ENCODE measurements at regions not wholly inside any gene's neighbourhood (a gene's known extent, or its start where the extent isn't known, plus 50 kb on each side); places are given as distances from the start of the nearest gene placed in this dataset.

- Histone ChIP-seq H3K4me1 (ENCODE audit: insufficient read depth) (no peaks in the 10 kb centered on the region), H3K27ac (ENCODE audit: low read depth) (no peak overlapping the region), H3F3A (replicated peaks; ENCODE audit: low read depth) (no peaks in the 10 kb centered on the region), H3K27me3 (ENCODE audit: insufficient read depth) (no peaks in the 10 kb centered on the region), H2AFZ (no peak overlapping the region), H3K36me3 (ENCODE audit: insufficient read depth) (no peaks in the 10 kb centered on the region), H3K4me3 (no peak overlapping the region), H3K9me2 (ENCODE audit: insufficient read depth) (no peaks in the 10 kb centered on the region), H3K4me2 (no peak overlapping the region), H3K79me2 (replicated peaks; ENCODE audit: insufficient read depth) (no peaks in the 10 kb centered on the region), H4K20me1 (replicated peaks; ENCODE audit: insufficient read depth) (no peaks in the 10 kb centered on the region)
- peaks cover 2% of the 10 kb centered on the region; the same call in 2 of the 3 replicates for H3K4me1 Mint-ChIP-seq
- ATAC-seq, result no peak
- H3K36me3 Mint-ChIP-seq (ENCODE audit: low read depth), result no peaks in the 10 kb centered on the region
- H3K27me3 Mint-ChIP-seq (ENCODE audit: insufficient read depth, low read depth, poor library complexity), result no peaks in the 10 kb centered on the region
- H3K4me3 Mint-ChIP-seq, result no peak overlapping the region
- DNase-seq (ENCODE audit: low spot score), result no peak
- H3K27ac Mint-ChIP-seq, result no peak overlapping the region
- no peaks in the 10 kb centered on the region for H3K9me3 Mint-ChIP-seq
- no peak for TF ChIP-seq CREB1 (CRISPR knock-in tag; IDR thresholded peaks at IDR 0.05; ENCODE audit: low read depth)
- TF ChIP-seq STAT1 (IDR thresholded peaks at IDR 0.05; ENCODE audit: unreplicated experiment), result no peak
- TF ChIP-seq REST (IDR thresholded peaks at IDR 0.05; ENCODE audit: unreplicated experiment), result no peak
- TF ChIP-seq ETS1 (IDR thresholded peaks at IDR 0.05), result no peak
- TF ChIP-seq CTCF (conservative IDR thresholded peaks at IDR 0.05; ENCODE audit: low read depth in 2 of 2), result no peak
- no peak for TF ChIP-seq EZH2phosphoT487 (IDR thresholded peaks at IDR 0.05; ENCODE audit: unreplicated experiment)
- no peak for TF ChIP-seq JUNB (IDR thresholded peaks at IDR 0.05; ENCODE audit: unreplicated experiment)
- no peak for TF ChIP-seq NANOG (IDR thresholded peaks at IDR 0.05; ENCODE audit: borderline replicate concordance)
- TF ChIP-seq ZNF114 (CRISPR knock-in tag; IDR thresholded peaks at IDR 0.05), result no peak
- TF ChIP-seq ZNF331 (CRISPR knock-in tag; IDR thresholded peaks at IDR 0.05; ENCODE audit: low read depth), result no peak
- no peak for TF ChIP-seq POLR2AphosphoS5 (IDR thresholded peaks at IDR 0.05; ENCODE audit: low read depth)
- TF ChIP-seq EZH2 (IDR thresholded peaks at IDR 0.05; ENCODE audit: low read depth, unreplicated experiment), result no peak
- TF ChIP-seq ZNF462 (CRISPR knock-in tag; IDR thresholded peaks at IDR 0.05), result no peak
Observed at GRCh38 chr3:11930084-11930483, 74.1 kb upstream of the SYN2 start.
